IgD-negative memory B cell (primary cell): ENCODE measurements at regions not wholly inside any gene's neighbourhood (a gene's known extent, or its start where the extent isn't known, plus 50 kb on each side); places are given as distances from the start of the nearest gene placed in this dataset.
"Not testable (repeated sequence)": the region's sequence is repeated elsewhere in the genome, so short reads cannot be mapped to it uniquely, and the experiment has no call there.

ENCODE experiments used
- H3K27ac Mint-ChIP-seq, 3 donors: one replicate each; pipeline ENCODE4 v1.8.0; 2020 to 2022; ENCODE audit warnings: mild to moderate bottlenecking in 3 of 3, mixed read lengths in 3 of 3, moderate library complexity in 1 of 3
- H3K27me3 Mint-ChIP-seq: one replicate; pipeline ENCODE4 v1.8.0; 2021; ENCODE audit warnings: mixed read lengths
- H3K36me3 Mint-ChIP-seq: one replicate; pipeline ENCODE4 v1.8.0; 2020; ENCODE audit warnings: mild to moderate bottlenecking, mixed read lengths
- H3K4me1 Mint-ChIP-seq, 3 donors: one replicate each; pipeline ENCODE4 v1.8.0; 2020 to 2022; ENCODE audit warnings: mixed read lengths in 3 of 3, mild to moderate bottlenecking in 1 of 3
- H3K4me3 Mint-ChIP-seq, 4 donors: one replicate each; pipeline ENCODE4 v1.8.0; 2020 to 2022; ENCODE audit warnings: mild to moderate bottlenecking in 4 of 4, mixed read lengths in 4 of 4, moderate library complexity in 3 of 4
- H3K9me3 Mint-ChIP-seq, 3 donors: one replicate each; pipeline ENCODE4 v1.8.0; 2020 to 2021; ENCODE audit warnings: mixed read lengths in 3 of 3, mild to moderate bottlenecking in 1 of 3

GRCh38 chr4:34922325-34922724 lies 1322.0 kb downstream of the ARAP2 start:
- peaks cover 1 to 7% (median 3%) of the 10 kb centered on the region in 3 donors for H3K9me3 Mint-ChIP-seq
- H3K4me3 Mint-ChIP-seq = no peak overlapping the region
- no peaks in the 10 kb centered on the region for H3K36me3 Mint-ChIP-seq
- no peaks in the 10 kb centered on the region for H3K27me3 Mint-ChIP-seq
- H3K4me1 Mint-ChIP-seq = no peaks in the 10 kb centered on the region
- H3K27ac Mint-ChIP-seq = no peak overlapping the region

- no peaks in the 10 kb centered on the region for H3K27me3 Mint-ChIP-seq
- H3K36me3 Mint-ChIP-seq = no peaks in the 10 kb centered on the region
- H3K9me3 Mint-ChIP-seq = peaks cover 0 to 18% (median 6%) of the 10 kb centered on the region in 3 donors
- H3K4me3 Mint-ChIP-seq = no peak overlapping the region
- H3K4me1 Mint-ChIP-seq = no peaks in the 10 kb centered on the region
- no peak overlapping the region for H3K27ac Mint-ChIP-seq
Observed at GRCh38 chr4:34932591-34932990, 1311.7 kb downstream of the ARAP2 start.

- H3K27ac Mint-ChIP-seq = no peak overlapping the region
- no peaks in the 10 kb centered on the region for H3K36me3 Mint-ChIP-seq
- H3K9me3 Mint-ChIP-seq = peaks cover 0 to 17% (median 6%) of the 10 kb centered on the region in 3 donors
- no peak overlapping the region for H3K4me3 Mint-ChIP-seq
- H3K27me3 Mint-ChIP-seq = no peaks in the 10 kb centered on the region
- no peaks in the 10 kb centered on the region for H3K4me1 Mint-ChIP-seq
Observed at GRCh38 chr4:34935739-34936138, 1308.6 kb downstream of the ARAP2 start.

- Mint-ChIP-seq H3K9me3 (peaks cover 0 to 3% (median 0%) of the 10 kb centered on the region in 3 donors), H3K27ac (no peak overlapping the region), H3K4me3 (no peak overlapping the region), H3K27me3 (no peaks in the 10 kb centered on the region), H3K36me3 (no peaks in the 10 kb centered on the region), H3K4me1 (no peaks in the 10 kb centered on the region)
Observed at GRCh38 chr4:34939073-34939472, 1305.2 kb downstream of the ARAP2 start.

- H3K4me3 Mint-ChIP-seq = no peak overlapping the region
- no peaks in the 10 kb centered on the region for H3K36me3 Mint-ChIP-seq
- H3K27ac Mint-ChIP-seq = no peak overlapping the region
- peaks cover 0 to 7% (median 0%) of the 10 kb centered on the region in 3 donors for H3K9me3 Mint-ChIP-seq
- no peaks in the 10 kb centered on the region for H3K27me3 Mint-ChIP-seq
- no peaks in the 10 kb centered on the region for H3K4me1 Mint-ChIP-seq
Observed at GRCh38 chr4:34943741-34944386, 1300.5 kb downstream of the ARAP2 start.

- Mint-ChIP-seq H3K27ac (no peak overlapping the region), H3K36me3 (no peaks in the 10 kb centered on the region), H3K4me3 (no peak overlapping the region), H3K27me3 (no peaks in the 10 kb centered on the region), H3K9me3 (peaks cover 1 to 7% (median 3%) of the 10 kb centered on the region in 3 donors), H3K4me1 (no peaks in the 10 kb centered on the region)
Observed at GRCh38 chr4:34950926-34951325, 1293.4 kb downstream of the ARAP2 start.

- H3K27ac Mint-ChIP-seq = no peak overlapping the region
- peaks cover 1 to 7% (median 3%) of the 10 kb centered on the region in 3 donors for H3K9me3 Mint-ChIP-seq
- H3K4me1 Mint-ChIP-seq = no peaks in the 10 kb centered on the region
- no peaks in the 10 kb centered on the region for H3K27me3 Mint-ChIP-seq
- no peak overlapping the region for H3K4me3 Mint-ChIP-seq
- H3K36me3 Mint-ChIP-seq = no peaks in the 10 kb centered on the region
Observed at GRCh38 chr4:34953145-34953799, 1291.0 kb downstream of the ARAP2 start.

GRCh38 chr4:34964613-34965012 lies 1279.7 kb downstream of the ARAP2 start:
- Mint-ChIP-seq H3K4me3 (no peak overlapping the region), H3K4me1 (no peaks in the 10 kb centered on the region)

GRCh38 chr4:34972189-34972588 lies 1272.1 kb downstream of the ARAP2 start:
- Mint-ChIP-seq H3K36me3 (no peaks in the 10 kb centered on the region), H3K9me3 (no peaks in the 10 kb centered on the region), H3K27me3 (no peaks in the 10 kb centered on the region), H3K27ac (no peak overlapping the region), H3K4me3 (no peak overlapping the region), H3K4me1 (no peaks in the 10 kb centered on the region)

More at GRCh38 chr4:34964613-34965012, 1279.7 kb downstream of the ARAP2 start:
- peaks cover 3 to 4% (median 3%) of the 10 kb centered on the region in 3 donors for H3K9me3 Mint-ChIP-seq
- H3K27me3 Mint-ChIP-seq = no peaks in the 10 kb centered on the region
- H3K27ac Mint-ChIP-seq = no peak overlapping the region
- H3K36me3 Mint-ChIP-seq = no peaks in the 10 kb centered on the region

GRCh38 chr4:34973650-34974312 lies 1270.5 kb downstream of the ARAP2 start:
- H3K36me3 Mint-ChIP-seq = no peaks in the 10 kb centered on the region
- H3K27ac Mint-ChIP-seq = no peak overlapping the region

GRCh38 chr4:34974313-34974680 lies 1270.0 kb downstream of the ARAP2 start:
- H3K9me3 Mint-ChIP-seq = peaks cover 0 to 3% (median 3%) of the 10 kb centered on the region in 3 donors

More at GRCh38 chr4:34973650-34974312, 1270.5 kb downstream of the ARAP2 start:
- H3K27me3 Mint-ChIP-seq = no peaks in the 10 kb centered on the region
- no peak overlapping the region for H3K4me3 Mint-ChIP-seq
- H3K4me1 Mint-ChIP-seq = no peaks in the 10 kb centered on the region
- H3K9me3 Mint-ChIP-seq = peaks cover 0 to 3% (median 0%) of the 10 kb centered on the region in 3 donors

GRCh38 chr4:35021222-35021621 lies 1223.1 kb downstream of the ARAP2 start:
- H3K4me1 Mint-ChIP-seq, H3K4me3 Mint-ChIP-seq, H3K27me3 Mint-ChIP-seq, H3K36me3 Mint-ChIP-seq, H3K27ac Mint-ChIP-seq: not testable (repeated sequence)
- H3K9me3 Mint-ChIP-seq = peaks cover 0 to 13% (median 3%) of the 10 kb centered on the region in 3 donors

More at GRCh38 chr4:34974313-34974680, 1270.0 kb downstream of the ARAP2 start:
- H3K36me3 Mint-ChIP-seq = no peaks in the 10 kb centered on the region
- no peak overlapping the region for H3K4me3 Mint-ChIP-seq
- no peaks in the 10 kb centered on the region for H3K27me3 Mint-ChIP-seq
- H3K4me1 Mint-ChIP-seq = no peaks in the 10 kb centered on the region
- no peak overlapping the region for H3K27ac Mint-ChIP-seq

GRCh38 chr4:35025152-35025834 lies 1219.0 kb downstream of the ARAP2 start:
- Mint-ChIP-seq H3K9me3 (peaks cover 2 to 7% (median 4%) of the 10 kb centered on the region in 3 donors), H3K36me3 (no peaks in the 10 kb centered on the region), H3K27ac (no peak overlapping the region), H3K4me1 (no peaks in the 10 kb centered on the region), H3K27me3 (no peaks in the 10 kb centered on the region), H3K4me3 (no peak overlapping the region)

GRCh38 chr4:35038079-35038805 lies 1206.1 kb downstream of the ARAP2 start:
- peaks cover under 1 to 7% (median 2%) of the 10 kb centered on the region in 3 donors for H3K9me3 Mint-ChIP-seq
- H3K27me3 Mint-ChIP-seq = no peaks in the 10 kb centered on the region
- H3K27ac Mint-ChIP-seq = no peak overlapping the region
- H3K4me3 Mint-ChIP-seq = no peak overlapping the region
- H3K4me1 Mint-ChIP-seq = no peaks in the 10 kb centered on the region
- no peaks in the 10 kb centered on the region for H3K36me3 Mint-ChIP-seq
